ENCODE measurements at regions not wholly inside any gene's neighbourhood (a gene's known extent, or its start where the extent isn't known, plus 50 kb on each side); places are given as distances from the start of the nearest gene placed in this dataset.

- TF ChIP-seq CTCF (conservative IDR thresholded peaks at IDR 0.05; ENCODE audit: low read depth in 2 of 2): no peak
- no peak for TF ChIP-seq EZH2 (IDR thresholded peaks at IDR 0.05; ENCODE audit: low read depth, unreplicated experiment)
Measured at GRCh38 chr14:104434214-104435076, 145.1 kb upstream of the C14orf180 start.

Measured in GM23338 (cell line).